GM21367 (cell line): ENCODE measurements at regions not wholly inside any gene's neighbourhood (a gene's known extent, or its start where the extent isn't known, plus 50 kb on each side); places are given as distances from the start of the nearest gene placed in this dataset.
"Not testable (repeated sequence)": the region's sequence is repeated elsewhere in the genome, so short reads cannot be mapped to it uniquely, and the experiment has no call there.

Experiments
- ATAC-seq: cut with Tn5 transposase; IDR thresholded peaks from one replicate; pipeline ENCODE4 v1.9.1; 2021; ENCODE audit not compliant: unreplicated experiment

GRCh38 chr9:104269996-104270963 lies 176.2 kb downstream of the SMC2 start:
- ATAC-seq = no peak

DNA sequence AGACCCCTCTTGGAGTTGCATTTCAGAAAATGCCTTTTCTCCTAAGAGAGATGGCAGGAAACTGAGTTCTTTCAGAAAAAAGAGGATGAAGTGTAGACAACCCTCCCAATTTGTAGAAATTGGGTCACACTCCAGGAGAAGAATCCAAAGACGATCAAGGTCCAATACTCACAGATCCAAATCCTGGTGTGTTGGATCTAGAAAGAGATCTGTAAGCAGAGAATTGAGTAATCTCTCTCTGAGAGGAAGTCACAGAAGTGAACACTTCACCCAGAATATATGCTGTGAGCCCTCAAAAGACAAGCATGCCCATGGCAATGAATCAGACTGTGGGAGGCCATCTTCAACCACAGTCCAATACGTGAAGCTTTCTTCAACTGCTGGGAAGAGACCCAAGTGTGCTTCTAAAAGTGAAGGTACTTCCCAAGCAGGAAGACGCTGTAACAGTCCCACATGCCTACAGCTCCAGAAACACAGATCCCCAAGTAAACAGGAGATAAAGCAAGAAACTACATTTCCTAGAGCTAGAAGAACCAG lies 182.7 kb downstream of the SMC2 start:
- ATAC-seq = no peak

DNA sequence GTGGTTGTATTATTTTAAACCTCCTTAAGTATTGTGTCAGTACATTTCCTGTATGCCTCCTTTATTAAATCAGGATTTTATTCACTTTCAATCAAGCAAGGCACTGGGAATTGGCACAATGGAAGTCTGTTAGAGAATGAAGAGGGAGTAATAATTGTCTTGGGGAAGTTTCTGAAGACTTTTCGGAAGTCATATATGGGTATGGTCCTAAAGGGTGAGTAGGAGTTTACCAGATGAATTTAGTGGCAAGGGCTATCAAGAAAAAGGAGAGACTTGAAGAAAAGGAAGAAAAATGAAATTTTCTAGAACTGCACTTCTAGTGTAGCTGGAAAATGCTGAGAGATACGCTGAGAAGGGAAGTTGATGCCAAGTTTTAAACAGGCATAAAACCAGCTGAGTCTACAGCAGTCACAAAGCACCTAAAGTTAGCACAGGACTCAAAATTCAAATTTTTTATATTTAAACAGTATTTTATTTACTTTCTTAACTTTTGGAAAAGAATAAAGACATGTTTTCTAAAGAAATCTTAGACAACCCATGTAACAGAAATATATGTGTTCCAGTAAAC lies 184.9 kb downstream of the SMC2 start:
- ATAC-seq = no peak

DNA sequence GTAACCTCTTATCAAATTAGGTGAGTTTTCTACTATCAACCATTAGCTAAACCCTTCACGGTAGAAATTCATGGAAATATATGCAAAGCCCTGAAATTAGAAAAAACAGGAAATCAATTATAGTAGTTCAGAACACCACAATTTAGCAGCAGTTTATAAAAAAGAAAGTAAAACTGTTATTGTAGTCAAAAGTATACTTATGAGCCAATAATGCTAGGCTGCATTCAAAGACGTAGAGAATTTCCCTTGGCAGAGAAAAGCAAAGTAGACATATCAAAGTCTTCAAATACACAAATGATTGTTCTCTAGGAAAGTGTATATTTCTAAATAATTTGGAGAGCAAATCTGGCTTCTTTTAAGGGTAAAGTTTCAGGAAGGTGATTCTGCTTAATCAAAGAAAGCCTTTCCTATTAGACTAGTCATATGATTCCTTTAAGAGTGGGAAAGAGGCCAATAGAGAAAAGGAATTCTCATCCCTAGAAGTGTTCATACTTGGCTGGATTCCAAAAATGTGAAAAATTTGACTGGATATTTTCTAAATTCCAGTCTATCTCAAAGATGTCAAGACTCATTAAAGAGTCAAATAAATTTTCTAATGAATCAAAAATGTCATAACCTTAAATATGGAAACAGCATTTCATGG lies 185.5 kb downstream of the SMC2 start:
- no peak for ATAC-seq

DNA sequence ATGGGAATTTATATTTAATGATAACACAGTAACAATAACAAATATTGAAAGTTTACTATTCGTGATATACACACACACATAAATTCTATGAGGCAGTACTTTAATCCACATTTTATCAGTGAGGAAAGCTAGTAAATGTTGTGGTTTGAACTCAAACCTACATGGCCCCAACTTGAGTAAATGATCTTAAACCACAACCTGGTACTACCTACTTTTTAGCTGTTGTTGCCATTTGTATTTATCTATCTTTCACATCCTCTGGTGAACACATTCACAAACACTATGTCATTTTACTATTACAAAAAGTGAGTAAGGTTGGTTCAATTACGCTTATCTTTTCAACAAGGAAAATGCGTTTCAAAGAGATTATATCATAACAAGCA lies 186.1 kb downstream of the SMC2 start:
- no peak for ATAC-seq

- ATAC-seq = no peak
These were observed 186.6 kb downstream of the SMC2 start for GRCh38 chr9:104280711-104281110.

- ATAC-seq = no peak
These were observed 192.1 kb downstream of the SMC2 start for GRCh38 chr9:104286187-104286586.

- no peak for ATAC-seq
These were observed 192.7 kb downstream of the SMC2 start for GRCh38 chr9:104286799-104287198.

GRCh38 chr9:104287253-104287878 lies 193.3 kb downstream of the SMC2 start:
- ATAC-seq = no peak

- ATAC-seq = no peak
These were observed 199.8 kb downstream of the SMC2 start for GRCh38 chr9:104293877-104294276.

GRCh38 chr9:104300124-104300523 lies 203.9 kb upstream of the OR13F1 start:
- ATAC-seq = no peak

DNA sequence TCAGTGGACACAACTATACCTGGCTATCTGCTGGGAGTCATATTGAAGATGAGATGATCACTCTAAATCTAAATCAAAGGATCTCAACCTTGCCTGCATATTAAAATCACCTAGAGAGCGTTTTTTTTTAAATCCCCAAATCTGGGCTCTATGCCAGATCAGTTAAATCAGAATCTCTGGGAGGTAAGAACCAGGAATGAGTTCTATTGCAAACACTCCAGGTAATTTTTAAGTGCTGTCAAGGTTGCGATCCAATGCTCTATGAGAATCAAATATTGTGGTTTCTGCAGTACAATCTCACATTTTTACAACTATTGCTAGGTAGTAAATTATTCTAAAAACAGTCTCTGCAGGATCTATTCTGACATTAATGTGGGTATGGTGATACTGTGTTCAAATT lies 202.3 kb upstream of the OR13F1 start:
- no peak for ATAC-seq

DNA sequence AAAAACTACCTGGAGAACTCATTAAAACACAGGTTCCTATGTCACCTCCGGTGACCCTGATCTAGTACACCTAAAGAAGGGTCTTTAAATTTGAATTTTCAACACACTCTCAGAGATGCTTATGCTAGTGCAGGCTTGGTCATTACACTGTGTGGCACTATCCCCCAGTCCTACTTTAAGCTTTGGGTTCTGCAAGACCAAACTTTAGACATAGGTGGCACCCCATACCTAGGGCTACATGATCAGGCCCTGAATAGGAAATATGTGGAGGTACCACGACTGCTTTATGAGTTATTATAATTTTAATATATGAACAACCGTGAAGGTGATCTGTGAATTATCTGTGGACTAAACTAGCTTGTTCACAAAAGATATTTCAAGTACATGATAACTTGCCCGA lies 201.3 kb upstream of the OR13F1 start:
- no peak for ATAC-seq

DNA sequence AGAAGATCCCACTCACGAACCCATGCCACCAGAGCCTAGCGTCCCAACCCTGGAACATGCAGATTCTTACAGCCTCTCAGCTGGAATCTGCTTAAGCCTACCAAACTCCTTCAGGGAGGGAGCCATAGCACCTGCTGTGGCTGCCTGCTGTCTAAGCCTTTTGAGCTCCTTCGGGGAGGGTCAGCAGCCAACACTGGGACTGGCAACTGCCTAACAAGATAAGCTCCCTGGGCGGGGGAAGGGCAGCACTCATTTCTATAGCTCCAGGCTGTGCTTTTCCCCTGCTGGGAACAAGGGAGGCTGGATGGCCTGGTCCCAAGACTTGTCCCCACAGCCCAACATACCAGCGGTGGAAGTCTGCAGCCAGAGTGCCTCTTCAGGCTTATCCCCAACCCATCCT lies 199.1 kb upstream of the OR13F1 start:
- no peak for ATAC-seq

GRCh38 chr9:104313396-104314110 lies 190.5 kb upstream of the OR13F1 start:
- no peak for ATAC-seq

GRCh38 chr9:104316201-104317009 lies 187.7 kb upstream of the OR13F1 start:
- not testable (repeated sequence) for ATAC-seq

DNA sequence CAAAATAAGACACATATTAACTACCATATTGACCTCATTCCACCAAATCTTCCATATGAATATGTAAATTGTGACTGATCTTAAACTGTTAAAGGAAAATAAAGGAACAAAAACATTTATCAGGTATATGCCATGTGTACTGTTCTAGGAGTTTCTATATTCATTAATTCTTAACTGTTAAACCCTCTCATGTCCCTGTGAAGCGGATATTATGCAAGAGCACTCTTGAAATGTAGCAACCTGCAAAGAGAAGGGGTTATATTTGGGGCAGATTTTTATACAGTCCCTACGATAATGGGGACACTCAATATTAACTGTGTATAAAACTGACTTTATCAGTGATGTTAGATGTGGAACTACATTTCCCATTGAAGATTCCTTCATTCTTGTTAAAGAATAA lies 184.9 kb upstream of the OR13F1 start:
- ATAC-seq = no peak

DNA sequence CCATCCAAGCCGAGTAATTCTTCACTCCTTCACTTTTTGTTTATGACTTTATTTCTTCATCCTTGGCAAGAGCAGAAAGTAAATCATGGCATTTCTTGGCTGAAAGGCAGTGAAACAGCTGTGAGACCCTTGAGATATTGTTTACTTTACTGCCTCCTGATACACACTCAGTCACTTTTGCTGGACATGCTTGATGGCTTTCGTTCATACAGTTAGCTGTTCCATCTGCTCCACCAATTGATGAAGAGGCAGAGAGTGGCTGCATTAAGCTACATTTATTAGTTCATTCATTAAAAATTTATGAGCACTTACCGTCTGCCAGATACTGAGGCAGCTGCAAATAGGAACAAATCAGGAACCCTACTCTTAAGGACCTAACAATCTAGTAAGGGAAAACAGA lies 184.4 kb upstream of the OR13F1 start:
- no peak for ATAC-seq

GRCh38 chr9:104322596-104322995 lies 181.5 kb upstream of the OR13F1 start:
- ATAC-seq = no peak
